ENCODE measurements at regions not wholly inside any gene's neighbourhood (a gene's known extent, or its start where the extent isn't known, plus 50 kb on each side); places are given as distances from the start of the nearest gene placed in this dataset.

DNA sequence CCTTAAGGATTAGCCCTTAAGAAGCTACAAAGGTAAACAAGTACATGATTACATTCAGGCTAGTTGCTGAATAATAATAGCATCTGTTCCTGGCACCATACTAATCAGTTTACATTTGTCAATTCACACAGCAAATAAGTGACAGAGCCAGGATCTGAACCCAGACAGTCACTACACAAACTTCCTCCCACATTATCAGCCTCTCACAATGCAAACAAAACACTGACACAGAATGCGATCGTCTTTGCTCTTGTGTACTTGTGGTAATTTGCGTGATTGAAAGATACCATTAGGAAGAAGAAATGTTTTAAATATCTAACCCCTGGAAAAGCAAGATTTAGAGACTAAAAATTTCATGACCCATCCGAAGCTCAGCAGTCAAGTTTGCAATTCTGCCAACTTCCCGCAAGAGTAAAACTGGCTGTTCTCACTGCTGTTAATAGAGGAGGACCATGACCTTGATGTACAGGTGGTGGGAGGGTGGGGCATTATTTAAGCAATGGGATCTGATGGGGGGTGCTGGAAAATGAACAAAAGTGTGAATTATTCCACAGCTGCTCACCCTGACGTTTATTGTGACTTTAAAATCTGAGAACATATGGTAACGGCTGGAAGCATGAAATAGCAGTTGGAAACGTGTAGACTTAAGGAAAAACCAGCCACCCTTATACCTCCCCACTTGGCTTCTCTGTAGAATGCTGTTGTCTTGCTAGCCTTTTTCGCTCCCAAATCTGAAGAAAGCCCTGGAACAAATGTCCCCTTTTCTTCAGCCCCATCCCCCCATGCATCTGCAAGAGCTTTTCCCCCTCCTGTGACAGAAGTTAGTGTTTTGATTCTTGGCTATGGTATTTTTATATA is 95.3 kb upstream of the ARMC2 start:
- no peak overlapping the region for H3K27ac Mint-ChIP-seq
- H3K27me3 Mint-ChIP-seq, result no peaks in the 10 kb centered on the region
- intact Hi-C loops (cut with micrococcal nuclease), result no loop called here
- H3K36me3 Mint-ChIP-seq (ENCODE audit: low read depth), result no peaks in the 10 kb centered on the region
- DNase-seq (no peak), ATAC-seq (no peak)
- H3K9me3 Mint-ChIP-seq, result no peaks in the 10 kb centered on the region
- TF ChIP-seq, protein P1, sequence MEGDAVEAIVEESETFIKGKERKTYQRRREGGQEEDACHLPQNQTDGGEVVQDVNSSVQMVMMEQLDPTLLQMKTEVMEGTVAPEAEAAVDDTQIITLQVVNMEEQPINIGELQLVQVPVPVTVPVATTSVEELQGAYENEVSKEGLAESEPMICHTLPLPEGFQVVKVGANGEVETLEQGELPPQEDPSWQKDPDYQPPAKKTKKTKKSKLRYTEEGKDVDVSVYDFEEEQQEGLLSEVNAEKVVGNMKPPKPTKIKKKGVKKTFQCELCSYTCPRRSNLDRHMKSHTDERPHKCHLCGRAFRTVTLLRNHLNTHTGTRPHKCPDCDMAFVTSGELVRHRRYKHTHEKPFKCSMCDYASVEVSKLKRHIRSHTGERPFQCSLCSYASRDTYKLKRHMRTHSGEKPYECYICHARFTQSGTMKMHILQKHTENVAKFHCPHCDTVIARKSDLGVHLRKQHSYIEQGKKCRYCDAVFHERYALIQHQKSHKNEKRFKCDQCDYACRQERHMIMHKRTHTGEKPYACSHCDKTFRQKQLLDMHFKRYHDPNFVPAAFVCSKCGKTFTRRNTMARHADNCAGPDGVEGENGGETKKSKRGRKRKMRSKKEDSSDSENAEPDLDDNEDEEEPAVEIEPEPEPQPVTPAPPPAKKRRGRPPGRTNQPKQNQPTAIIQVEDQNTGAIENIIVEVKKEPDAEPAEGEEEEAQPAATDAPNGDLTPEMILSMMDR (IDR thresholded peaks at IDR 0.05), result no peak
- no peak overlapping the region for H3K4me3 Mint-ChIP-seq
- H3K4me1 Mint-ChIP-seq (ENCODE audit: low read depth), result no peaks in the 10 kb centered on the region
- CTCF ChIA-PET, result interaction anchor here (0.9 kb wide), 1 partner anchor 211 kb away, joined by 3 read pairs; no protein-coding TSS in a partner anchor
- POLR2A ChIA-PET, result interaction anchor here (0.7 kb wide), 1 partner anchor 155 kb away, joined by 3 read pairs; no protein-coding TSS in a partner anchor

DNA sequence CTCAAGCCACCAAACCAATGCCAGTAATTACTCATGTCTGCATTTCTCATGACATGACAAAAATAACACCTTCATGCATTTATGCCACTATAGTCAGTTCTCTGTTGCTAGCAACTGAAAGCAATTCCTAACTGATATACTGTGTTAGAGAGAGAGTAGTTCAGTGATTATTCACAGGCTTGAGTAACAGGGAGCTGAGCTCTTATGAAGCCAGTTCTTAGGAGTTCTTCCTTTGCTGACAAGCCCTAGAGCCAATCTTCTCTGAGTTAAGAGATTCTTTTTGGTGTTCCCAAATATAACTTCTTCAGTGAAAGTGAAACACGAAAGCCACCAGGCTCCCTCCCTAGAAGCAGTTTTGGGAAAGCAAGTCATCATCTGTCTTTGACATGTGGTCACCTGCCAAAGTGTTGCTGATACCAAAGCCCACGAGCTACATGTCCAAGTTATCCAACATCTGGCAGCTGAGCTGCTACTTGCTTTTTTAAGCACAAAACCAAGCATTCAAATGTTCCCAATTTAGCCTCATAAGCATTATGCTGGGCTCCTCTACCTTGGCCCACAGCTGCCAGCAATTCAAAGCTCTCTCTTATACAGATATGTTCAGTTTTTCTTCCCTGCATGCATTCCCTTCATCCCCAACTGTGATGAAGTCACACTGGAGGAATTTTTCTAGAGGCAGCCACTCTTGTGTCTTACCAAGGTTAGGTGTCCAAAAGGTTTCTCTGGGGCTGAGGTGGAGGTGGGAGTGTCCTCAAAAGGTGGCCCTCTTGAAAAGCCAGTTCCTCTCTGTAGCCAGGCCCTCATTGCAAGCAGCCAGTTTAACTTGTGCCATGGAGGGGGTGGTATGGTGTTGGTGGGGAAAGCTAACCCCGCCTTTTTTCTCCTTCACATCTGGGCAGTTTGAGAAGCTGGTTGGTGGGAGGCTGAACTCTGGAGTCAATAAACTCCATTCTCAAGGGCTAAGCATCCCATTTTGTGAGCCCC is 92.7 kb upstream of the ARMC2 start:
- TF ChIP-seq, protein P1 (IDR thresholded peaks at IDR 0.05), result no peak
- Mint-ChIP-seq H3K27ac (no peak overlapping the region), H3K9me3 (no peaks in the 10 kb centered on the region), H3K4me1 (ENCODE audit: low read depth) (no peaks in the 10 kb centered on the region), H3K27me3 (no peaks in the 10 kb centered on the region), H3K36me3 (ENCODE audit: low read depth) (no peaks in the 10 kb centered on the region), H3K4me3 (no peak overlapping the region)
- DNase-seq (no peak), ATAC-seq (no peak)
- intact Hi-C loops (cut with micrococcal nuclease), result no loop called here
- POLR2A ChIA-PET, result no interaction called here
- CTCF ChIA-PET, result interaction anchor here (1.2 kb wide), 1 partner anchor 31 kb away, joined by 4 read pairs; no protein-coding TSS in a partner anchor

DNA sequence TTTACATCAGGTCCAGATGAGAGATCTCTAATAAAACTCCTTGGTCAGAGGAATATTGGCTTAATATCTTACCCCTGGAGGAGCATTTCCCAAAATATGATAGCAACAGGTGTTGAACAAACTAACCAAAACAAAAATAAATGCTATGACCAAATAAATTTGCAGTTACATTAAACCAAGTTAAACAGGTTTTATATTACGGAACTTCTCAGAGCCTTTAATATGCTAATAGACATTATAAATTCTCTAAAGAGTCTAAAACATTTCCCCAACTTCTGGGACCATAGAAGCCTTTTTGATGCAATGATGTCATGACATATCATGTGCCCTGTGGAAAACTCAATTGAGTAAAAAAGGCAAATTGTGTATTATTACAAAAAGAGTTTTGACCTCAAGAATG is 90.9 kb upstream of the ARMC2 start:
- Mint-ChIP-seq H3K4me3 (no peak overlapping the region), H3K27me3 (peaks cover 5% of the 10 kb centered on the region), H3K9me3 (no peaks in the 10 kb centered on the region), H3K36me3 (ENCODE audit: low read depth) (no peaks in the 10 kb centered on the region), H3K4me1 (ENCODE audit: low read depth) (no peaks in the 10 kb centered on the region), H3K27ac (no peak overlapping the region)
- DNase-seq (no peak), ATAC-seq (no peak)
- TF ChIP-seq, protein P1 (IDR thresholded peaks at IDR 0.05), result no peak
- ChIA-PET CTCF (interaction anchor here (1.4 kb wide), 1 partner anchor 8 kb away, joined by 4 read pairs; no protein-coding TSS in a partner anchor), POLR2A (no interaction called here)
- intact Hi-C loops (cut with micrococcal nuclease), result no loop called here

DNA sequence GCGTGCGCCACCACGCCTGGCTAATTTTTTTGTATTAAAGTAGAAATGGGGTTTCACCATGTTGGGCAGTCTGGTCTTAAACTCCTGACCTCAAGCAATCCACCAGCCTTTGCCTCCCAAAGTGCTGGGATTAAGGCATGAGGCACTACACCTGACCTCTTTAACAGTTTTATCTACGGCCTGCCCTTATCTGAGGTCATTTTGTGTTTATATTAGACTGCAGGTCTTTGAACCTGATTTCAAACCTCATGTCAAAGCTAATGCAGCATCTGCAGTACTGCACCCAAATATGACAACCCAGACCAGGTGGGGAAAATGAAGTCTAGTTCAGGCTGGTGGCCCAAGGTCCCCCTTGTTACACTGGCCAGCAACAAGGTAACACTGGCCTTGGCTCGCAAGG is 89.3 kb upstream of the ARMC2 start:
- no peak overlapping the region for H3K4me3 Mint-ChIP-seq
- no peaks in the 10 kb centered on the region for H3K4me1 Mint-ChIP-seq (ENCODE audit: low read depth)
- ATAC-seq, result no peak
- TF ChIP-seq, protein P1 (IDR thresholded peaks at IDR 0.05), result no peak
- ChIA-PET CTCF (no interaction called here), POLR2A (no interaction called here)
- H3K27me3 Mint-ChIP-seq, result peaks cover 5% of the 10 kb centered on the region
- H3K36me3 Mint-ChIP-seq (ENCODE audit: low read depth), result no peaks in the 10 kb centered on the region
- H3K9me3 Mint-ChIP-seq, result no peaks in the 10 kb centered on the region
- H3K27ac Mint-ChIP-seq, result no peak overlapping the region
- DNase-seq, result no peak
- intact Hi-C loops (cut with micrococcal nuclease), result no loop called here

All from activated CD8-positive, alpha-beta T cell treated with anti-CD3 and anti-CD28 coated beads for 36 hours (primary cell).